Stomach smooth muscle (tissue), 2 donors: ENCODE measurements at regions not wholly inside any gene's neighbourhood (a gene's known extent, or its start where the extent isn't known, plus 50 kb on each side); places are given as distances from the start of the nearest gene placed in this dataset.

Experiments
- H3K27ac ChIP-seq: one replicate; pipeline ENCODE4 v1.7.0; 2013; ENCODE audit warnings: mild to moderate bottlenecking, low read length, inconsistent platforms
- H3K27me3 ChIP-seq, 2 donors: one replicate each; pipeline ENCODE4 v1.7.0; 2013; ENCODE audit warnings: low read length in 2 of 2; ENCODE audit not compliant: insufficient read depth in 2 of 2, control insufficient read depth in 1 of 2
- H3K36me3 ChIP-seq, 2 donors: one replicate each; pipeline ENCODE4 v1.7.0; 2013; ENCODE audit warnings: low read length in 2 of 2; ENCODE audit not compliant: control insufficient read depth in 2 of 2, insufficient read depth in 2 of 2
- H3K4me1 ChIP-seq: one replicate; pipeline ENCODE4 v1.7.0; 2013; ENCODE audit warnings: low read length; ENCODE audit not compliant: control insufficient read depth, insufficient read depth
- H3K4me3 ChIP-seq, 2 donors: one replicate each; pipeline ENCODE4 v1.7.0; 2013; ENCODE audit warnings: low read length in 2 of 2
- H3K9ac ChIP-seq, 2 donors: one replicate each; pipeline ENCODE4 v1.7.0; 2013; ENCODE audit warnings: low read length in 2 of 2, mild to moderate bottlenecking in 1 of 2
- H3K9me3 ChIP-seq, 2 donors: one replicate each; pipeline ENCODE4 v1.7.0; 2013; ENCODE audit warnings: low read length in 2 of 2; ENCODE audit not compliant: control insufficient read depth in 2 of 2
- donor health status: healthy.
- donor health status: Pancreatic carcinoma.

DNA sequence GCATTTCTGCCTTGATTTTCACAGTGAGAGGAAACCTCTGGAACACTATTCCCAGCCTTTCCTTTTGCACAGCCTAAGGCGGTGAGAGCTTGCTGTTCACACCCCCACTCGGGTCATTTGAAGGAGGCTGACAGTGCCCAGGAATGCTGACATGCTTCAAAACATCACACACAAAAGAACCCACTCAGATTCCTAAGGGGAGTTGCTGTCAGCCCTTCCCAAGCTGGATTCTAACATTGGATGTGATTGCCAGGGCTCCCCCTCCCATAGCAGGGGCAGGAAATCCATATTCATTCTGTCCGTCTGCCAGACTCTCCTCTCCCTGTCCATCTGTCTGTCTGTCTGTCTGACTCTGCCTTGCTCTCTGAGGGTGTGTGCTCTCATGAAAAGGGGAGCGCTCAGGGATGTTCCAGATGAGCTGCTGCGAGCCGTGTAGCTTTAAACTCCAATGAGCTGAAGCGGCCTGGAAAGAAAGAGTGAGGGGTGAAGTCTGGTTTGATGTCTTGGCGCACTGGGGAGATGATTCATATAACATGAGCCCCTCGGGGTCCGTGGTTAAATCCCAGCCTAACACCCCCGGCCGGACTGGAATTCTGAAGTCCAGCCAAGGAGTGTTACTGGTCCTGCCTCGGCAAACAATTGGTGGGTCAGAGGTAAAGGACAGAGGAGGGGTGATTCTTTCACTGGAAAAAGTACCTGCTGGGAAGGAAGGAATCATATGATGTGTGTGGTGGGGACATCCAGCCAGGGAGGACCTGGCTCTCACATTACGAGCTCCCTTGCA, 517.0 kb downstream of the CCDC171 start:
- no peaks in the 10 kb centered on the region for H3K9me3 ChIP-seq
- no peaks in the 10 kb centered on the region for H3K27me3 ChIP-seq
- no peak overlapping the region for H3K27ac ChIP-seq
- H3K36me3 ChIP-seq = no peaks in the 10 kb centered on the region
- H3K9ac ChIP-seq = no peak overlapping the region
- H3K4me3 ChIP-seq = no peak overlapping the region
- H3K4me1 ChIP-seq = no peaks in the 10 kb centered on the region

DNA sequence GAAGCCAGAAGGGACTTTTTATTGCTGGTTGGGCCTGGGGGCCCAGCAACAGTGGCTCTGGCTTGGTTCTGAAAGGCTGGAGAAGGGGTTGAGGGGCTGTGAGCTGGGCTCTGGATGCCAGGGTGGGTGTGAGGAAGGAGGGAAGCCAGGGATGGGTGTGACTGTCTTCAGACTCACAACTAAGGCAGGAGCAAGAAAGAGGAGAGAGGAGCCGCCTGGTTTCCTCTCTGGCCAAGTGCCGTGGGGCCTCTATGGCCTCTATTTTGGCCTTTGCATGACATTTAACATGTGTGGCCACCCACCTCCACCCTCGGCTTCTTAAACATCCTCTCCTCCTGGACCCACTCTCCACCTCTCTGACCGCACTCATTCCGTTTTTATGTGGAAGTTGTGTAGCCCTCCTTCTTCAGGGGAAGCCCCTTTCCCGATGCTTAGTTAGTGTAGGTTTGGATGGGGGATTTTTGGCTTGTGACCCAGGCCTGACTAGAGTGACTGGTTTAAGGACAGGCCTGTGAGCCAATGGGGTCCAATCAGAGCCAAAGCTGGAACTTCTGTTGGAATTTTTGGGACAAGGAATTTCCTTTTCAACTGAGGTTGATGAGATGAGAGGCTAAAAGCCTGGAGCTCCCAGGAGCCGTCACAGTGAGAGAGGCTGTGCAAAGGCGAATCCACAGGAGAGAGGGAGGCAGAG, 517.8 kb downstream of the CCDC171 start:
- Histone ChIP-seq H3K4me3 (no peak overlapping the region), H3K27ac (no peak overlapping the region), H3K36me3 (no peaks in the 10 kb centered on the region), H3K4me1 (no peaks in the 10 kb centered on the region), H3K9ac (no peak overlapping the region), H3K9me3 (no peaks in the 10 kb centered on the region), H3K27me3 (no peaks in the 10 kb centered on the region)

DNA sequence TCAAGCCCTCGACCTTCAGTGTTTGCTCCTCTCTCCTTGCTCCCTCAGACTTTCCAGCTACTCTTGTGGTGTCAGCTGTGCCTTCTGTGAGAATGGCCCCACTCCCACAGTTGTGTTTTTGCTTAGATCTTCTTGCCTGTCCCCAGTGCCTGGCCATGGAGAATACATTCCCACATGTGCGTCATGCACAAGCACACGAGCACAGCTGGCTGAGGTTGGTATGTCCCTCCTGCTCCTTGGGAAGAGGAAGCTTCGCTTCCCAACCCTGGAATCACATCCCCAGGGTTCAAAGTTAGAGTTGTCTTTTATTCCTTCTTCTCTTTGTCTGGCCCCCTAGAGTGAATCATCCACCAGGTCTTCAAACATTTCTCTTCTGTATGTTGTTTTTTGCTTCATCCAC, 518.6 kb downstream of the CCDC171 start:
- Histone ChIP-seq H3K27ac (no peak overlapping the region), H3K4me3 (no peak overlapping the region), H3K27me3 (no peaks in the 10 kb centered on the region), H3K9ac (no peak overlapping the region), H3K36me3 (no peaks in the 10 kb centered on the region), H3K9me3 (no peaks in the 10 kb centered on the region), H3K4me1 (peaks cover 3% of the 10 kb centered on the region)

DNA sequence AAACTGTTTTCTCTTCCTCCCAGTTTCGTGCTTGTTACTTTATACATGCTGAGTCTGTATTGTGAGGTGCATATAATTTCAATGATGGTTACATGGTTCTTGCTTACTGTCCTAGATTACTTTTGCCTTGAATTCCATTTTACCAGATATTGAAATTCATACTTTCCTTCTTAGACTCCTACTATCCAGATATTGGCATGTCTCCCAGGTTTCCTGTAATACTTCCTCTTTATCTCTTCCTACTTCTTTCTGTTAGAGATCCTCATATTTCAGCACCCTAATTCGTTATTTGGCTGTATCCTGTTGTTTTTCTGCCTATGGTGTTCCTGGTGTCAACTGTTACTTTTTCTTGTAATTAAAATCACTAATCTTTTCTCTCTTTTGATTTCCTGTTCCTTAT, 522.1 kb downstream of the CCDC171 start:
- peaks cover 4% of the 10 kb centered on the region for H3K4me1 ChIP-seq
- H3K9ac ChIP-seq = no peak overlapping the region
- no peak overlapping the region for H3K4me3 ChIP-seq
- H3K9me3 ChIP-seq = no peaks in the 10 kb centered on the region
- H3K27ac ChIP-seq = no peak overlapping the region
- no peaks in the 10 kb centered on the region for H3K36me3 ChIP-seq
- H3K27me3 ChIP-seq = no peaks in the 10 kb centered on the region

DNA sequence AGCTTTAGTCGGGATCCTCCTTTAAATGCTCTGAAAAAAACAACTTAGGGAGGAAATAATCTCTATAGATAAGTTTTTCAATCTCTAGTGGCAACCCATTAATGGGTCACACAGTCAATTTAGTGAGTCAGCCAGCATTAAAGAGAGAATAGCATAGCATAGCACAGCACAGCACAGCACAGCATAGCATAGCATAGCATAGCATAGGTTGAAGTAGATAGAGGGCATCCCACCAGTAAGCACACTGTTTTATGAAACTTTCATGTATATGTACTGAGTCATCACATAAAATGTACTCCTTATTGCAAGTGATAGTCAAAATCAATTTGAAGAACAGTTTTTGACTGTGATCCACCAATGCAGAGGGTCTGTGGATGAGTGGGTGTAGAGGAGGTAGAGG, 522.9 kb downstream of the CCDC171 start:
- Histone ChIP-seq H3K27me3 (no peaks in the 10 kb centered on the region), H3K4me1 (peaks cover 4% of the 10 kb centered on the region), H3K27ac (no peak overlapping the region), H3K36me3 (no peaks in the 10 kb centered on the region), H3K9me3 (no peaks in the 10 kb centered on the region), H3K9ac (no peak overlapping the region), H3K4me3 (no peak overlapping the region)

DNA sequence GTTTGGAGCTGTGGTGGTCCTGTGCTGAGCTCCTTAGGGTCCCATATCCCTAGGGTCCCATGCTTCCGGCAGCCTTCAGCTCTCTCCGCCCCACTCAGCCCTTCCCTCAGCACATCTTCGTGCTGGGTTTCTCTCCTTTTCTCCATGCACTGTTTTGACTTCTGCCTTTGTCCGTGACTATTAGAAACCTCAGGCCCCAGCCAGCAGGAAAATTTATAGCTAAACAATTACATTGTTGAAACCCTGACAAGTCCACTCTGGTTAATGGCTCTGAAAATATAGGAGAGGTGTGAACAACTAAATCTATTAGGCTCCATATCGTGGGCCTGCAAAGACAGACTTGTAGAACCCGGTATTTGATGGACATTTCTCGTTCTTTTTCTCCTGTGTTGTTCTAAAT, 523.7 kb downstream of the CCDC171 start:
- no peak overlapping the region for H3K9ac ChIP-seq
- no peak overlapping the region for H3K27ac ChIP-seq
- no peaks in the 10 kb centered on the region for H3K27me3 ChIP-seq
- H3K4me3 ChIP-seq = no peak overlapping the region
- no peaks in the 10 kb centered on the region for H3K9me3 ChIP-seq
- H3K36me3 ChIP-seq = no peaks in the 10 kb centered on the region
- peaks cover 4% of the 10 kb centered on the region for H3K4me1 ChIP-seq

DNA sequence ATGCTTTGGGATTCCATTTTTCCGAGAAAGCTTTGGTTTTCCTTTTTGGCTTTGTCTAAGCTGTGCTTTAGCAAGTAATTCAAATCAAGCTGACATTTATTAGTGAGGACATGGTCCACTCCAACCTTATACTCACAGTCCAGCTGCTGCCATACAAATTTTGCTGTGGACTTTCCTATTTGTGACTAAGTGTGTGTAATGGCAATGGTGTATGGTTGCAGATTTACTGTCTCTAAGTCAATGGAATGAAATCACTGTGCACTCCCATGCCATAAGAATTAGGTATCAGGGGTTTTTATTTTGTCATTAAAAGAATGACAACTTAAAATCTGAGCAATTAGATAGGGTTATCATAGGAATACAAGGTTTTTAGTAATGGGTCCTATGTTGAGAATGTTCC, 530.0 kb downstream of the CCDC171 start:
- H3K27ac ChIP-seq = no peak overlapping the region
- H3K4me1 ChIP-seq = no peaks in the 10 kb centered on the region
- no peaks in the 10 kb centered on the region for H3K9me3 ChIP-seq
- H3K36me3 ChIP-seq = no peaks in the 10 kb centered on the region
- no peak overlapping the region for H3K4me3 ChIP-seq
- no peak overlapping the region for H3K9ac ChIP-seq
- H3K27me3 ChIP-seq = no peaks in the 10 kb centered on the region

DNA sequence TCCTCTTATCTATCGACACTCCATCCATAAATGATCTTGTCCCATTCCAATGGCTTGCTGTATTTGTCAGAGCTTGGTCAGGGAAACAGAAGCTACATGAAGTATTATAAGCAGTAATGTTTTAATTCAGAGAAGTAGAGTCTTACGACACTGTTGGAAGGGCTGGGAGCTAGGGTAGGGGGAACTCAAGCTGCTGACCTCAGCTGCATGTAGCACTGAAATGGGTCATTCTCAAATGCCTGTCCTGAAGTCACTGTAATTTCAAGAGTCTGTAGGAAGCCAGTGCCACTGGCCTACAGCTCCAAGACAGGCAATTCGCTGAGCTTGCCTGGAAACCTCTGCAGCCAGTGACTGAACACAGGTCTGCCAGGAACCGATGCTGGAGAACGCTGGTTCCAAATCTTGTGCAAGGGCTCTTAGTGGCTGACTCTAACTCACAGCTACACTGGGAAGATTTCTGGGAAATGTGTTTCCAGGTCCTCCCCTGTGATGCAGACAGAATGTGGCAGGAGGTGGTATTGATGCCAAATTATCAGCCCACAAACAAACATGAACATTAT, 532.4 kb downstream of the CCDC171 start:
- Histone ChIP-seq H3K4me1 (no peaks in the 10 kb centered on the region), H3K27me3 (no peaks in the 10 kb centered on the region), H3K9ac (no peak overlapping the region), H3K36me3 (no peaks in the 10 kb centered on the region), H3K4me3 (no peak overlapping the region), H3K9me3 (no peaks in the 10 kb centered on the region), H3K27ac (no peak overlapping the region)

DNA sequence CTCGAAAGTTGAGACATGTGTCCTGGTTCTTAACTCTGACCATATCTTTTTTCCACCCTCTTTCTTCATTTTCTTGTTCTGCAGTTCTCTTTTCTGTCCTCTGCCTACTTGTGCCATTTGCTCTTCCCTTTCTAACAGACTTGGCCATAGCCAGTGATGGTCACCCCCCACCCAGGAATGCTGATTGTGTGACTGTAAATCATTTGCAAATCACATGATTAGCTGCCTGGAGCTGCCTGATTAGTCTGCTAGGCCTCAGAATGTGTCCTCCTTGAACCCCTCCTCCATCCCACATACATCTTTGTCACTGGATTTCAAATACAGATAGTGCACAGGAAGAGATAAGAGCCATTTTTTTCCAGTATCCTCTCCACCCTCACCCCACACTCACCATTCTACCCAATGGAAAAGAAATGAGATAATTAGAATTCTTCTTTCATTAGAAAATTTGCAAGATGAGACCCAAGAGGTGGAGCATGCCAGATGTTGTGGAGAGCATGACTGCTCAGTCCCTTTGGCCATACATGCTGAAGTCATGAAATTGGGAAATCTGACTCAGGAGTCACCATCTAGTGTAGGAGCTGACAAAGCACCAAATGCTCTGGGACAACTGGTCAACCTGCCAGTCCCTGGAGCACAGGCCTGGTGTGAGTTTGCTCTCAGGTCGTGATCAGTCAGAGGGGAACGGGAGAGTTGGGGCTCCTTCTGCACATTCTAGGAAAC, 538.2 kb downstream of the CCDC171 start:
- H3K27ac ChIP-seq = no peak overlapping the region
- H3K27me3 ChIP-seq = no peaks in the 10 kb centered on the region
- H3K9me3 ChIP-seq = no peaks in the 10 kb centered on the region
- no peak overlapping the region for H3K9ac ChIP-seq
- no peaks in the 10 kb centered on the region for H3K36me3 ChIP-seq
- H3K4me3 ChIP-seq = no peak overlapping the region
- H3K4me1 ChIP-seq = peaks cover 9% of the 10 kb centered on the region

DNA sequence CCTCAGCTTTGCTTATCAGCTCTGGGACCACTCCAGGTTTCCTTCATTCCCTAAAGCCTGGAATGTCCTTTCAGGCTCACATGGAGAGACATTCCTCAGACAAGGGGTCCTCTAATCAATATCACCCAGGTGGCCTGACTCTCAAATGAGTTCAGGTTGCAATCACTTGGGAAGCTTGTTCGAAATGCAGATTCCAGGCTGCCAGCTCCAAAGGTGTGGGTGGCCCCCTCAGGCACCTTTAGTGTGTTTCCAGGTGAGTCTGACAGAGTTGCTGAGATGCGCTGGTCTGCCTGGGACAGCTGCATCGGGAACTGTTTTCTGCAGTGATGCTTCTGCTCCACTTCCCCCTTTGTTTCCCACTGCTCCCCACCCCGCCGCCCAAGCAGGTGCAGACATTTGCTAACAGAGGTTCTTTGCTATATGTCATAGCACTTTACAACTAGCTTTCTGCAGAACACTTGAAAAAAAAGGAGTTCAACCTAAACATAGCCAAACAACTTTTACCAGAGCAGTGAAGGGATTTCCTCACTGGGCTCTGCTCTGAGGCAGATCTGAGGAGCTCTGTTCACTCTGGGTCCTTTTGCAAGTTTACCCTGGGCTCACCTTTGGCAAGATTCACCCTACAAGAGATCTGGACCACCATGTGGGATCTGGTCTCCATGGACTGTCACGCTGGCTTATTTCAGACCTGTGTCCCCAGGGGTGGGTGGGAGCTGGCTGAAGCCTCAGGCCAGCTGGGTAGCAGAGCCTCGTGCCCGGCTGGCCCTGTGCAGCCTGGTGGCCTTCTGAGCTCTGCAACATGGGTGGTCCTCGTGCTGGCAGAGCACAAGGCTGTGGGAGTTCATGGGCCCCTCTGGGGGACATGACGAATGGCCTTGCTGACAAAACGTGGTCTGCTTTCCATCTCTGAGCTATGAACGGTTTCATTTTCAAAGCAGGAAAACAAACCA, 539.6 kb downstream of the CCDC171 start:
- H3K9ac ChIP-seq = no peak overlapping the region
- no peaks in the 10 kb centered on the region for H3K36me3 ChIP-seq
- H3K9me3 ChIP-seq = no peaks in the 10 kb centered on the region
- H3K4me1 ChIP-seq = peaks cover 9% of the 10 kb centered on the region
- peak overlapping the region; percentile 18 for H3K27ac ChIP-seq
- H3K27me3 ChIP-seq = no peaks in the 10 kb centered on the region
- H3K4me3 ChIP-seq = peak overlapping the region; percentile 5 to 57
